Smooth muscle cell (in vitro differentiated cells): ENCODE measurements at regions not wholly inside any gene's neighbourhood (a gene's known extent, or its start where the extent isn't known, plus 50 kb on each side); places are given as distances from the start of the nearest gene placed in this dataset.

ENCODE experiments used
- DNase-seq: peaks from one replicate; lab custom pipeline; 2025; ENCODE audit not compliant: unreplicated experiment; lab: John Stamatoyannopoulos, UW
- H2AFZ ChIP-seq: fragments of 200-600 bp; sonication (generic); 2 replicates; pipeline ENCODE4 v1.6.0; 2016; ENCODE audit warnings: antibody characterized with exemption, low read depth, mild to moderate bottlenecking
- H3F3A ChIP-seq: fragments of 200-600 bp; sonication (generic); 2 replicates; pipeline ENCODE4 v1.6.0; 2017; ENCODE audit warnings: antibody characterized with exemption, low read depth
- H3K27ac ChIP-seq: fragments of 200-600 bp; sonication (generic); 2 replicates; pipeline ENCODE4 v1.5.1; 2016; ENCODE audit warnings: low read depth, mild to moderate bottlenecking
- H3K27me3 ChIP-seq: fragments of 200-600 bp; sonication (generic); 2 replicates; pipeline ENCODE4 v1.6.1; 2016; ENCODE audit warnings: low read depth, mild to moderate bottlenecking
- H3K36me3 ChIP-seq: fragments of 200-600 bp; sonication (generic); 2 replicates; pipeline ENCODE4 v1.5.1; 2016; ENCODE audit warnings: low read depth
- H3K4me1 ChIP-seq: fragments of 200-600 bp; sonication (generic); 2 replicates; pipeline ENCODE4 v1.5.1; 2016; ENCODE audit warnings: low read depth
- H3K4me2 ChIP-seq: fragments of 200-600 bp; sonication (generic); 2 replicates; pipeline ENCODE4 v1.6.0; 2016; ENCODE audit warnings: mild to moderate bottlenecking
- H3K4me3 ChIP-seq: fragments of 200-600 bp; sonication (generic); 2 replicates; pipeline ENCODE4 v1.5.1; 2016; ENCODE audit warnings: mild to moderate bottlenecking
- H3K79me2 ChIP-seq: fragments of 200-600 bp; sonication (generic); 2 replicates; pipeline ENCODE4 v1.6.0; 2016; ENCODE audit warnings: low read depth, mild to moderate bottlenecking
- H3K9ac ChIP-seq: fragments of 200-600 bp; sonication (generic); 2 replicates; pipeline ENCODE4 v1.6.0; 2016; ENCODE audit warnings: low read depth
- H3K9me3 ChIP-seq: fragments of 200-600 bp; sonication (generic); replicated peaks from 2 replicates; pipeline ENCODE4 v1.5.1; 2016; ENCODE audit warnings: low read depth
- H4K20me1 ChIP-seq: fragments of 200-600 bp; sonication (generic); 2 replicates; pipeline ENCODE4 v1.6.0; 2016; ENCODE audit warnings: low read depth
- CTCF ChIP-seq: fragments of 200-600 bp; sonication (generic); IDR thresholded peaks from 2 replicates; pipeline ENCODE4 v1.5.1; 2017; ENCODE audit warnings: borderline replicate concordance, mild to moderate bottlenecking, antibody characterized with exemption; ENCODE audit not compliant: insufficient read depth, poor library complexity, severe bottlenecking
- WGBS: methylation state at CpG from one replicate; pipeline ENCODE4 v1.1.7; 2016; ENCODE audit warnings: low lambda C conversion rate; 5-methylcytosine and 5-hydroxymethylcytosine counted together

DNA sequence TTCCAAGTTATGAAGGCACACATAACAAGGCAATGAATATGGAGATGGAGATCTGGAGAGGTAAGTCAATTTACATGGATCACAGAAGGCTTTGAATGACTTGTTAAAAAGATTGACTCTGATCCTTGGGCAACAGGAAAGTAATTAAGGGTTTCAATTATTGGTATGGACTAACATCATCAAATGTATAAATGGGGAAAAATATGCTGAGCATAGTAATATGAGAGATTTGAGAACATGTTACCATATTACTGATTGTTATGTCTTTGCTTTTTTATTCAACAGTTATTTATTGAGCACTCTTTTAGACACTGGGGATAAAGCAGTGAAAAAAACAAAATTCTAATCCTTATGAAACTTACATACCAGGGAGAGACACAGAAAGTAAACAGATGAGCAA, 238.5 kb upstream of the ROBO1 start:
- no peak overlapping the region for H3K4me3 ChIP-seq
- no peaks in the 10 kb centered on the region for H3K27me3 ChIP-seq
- H3K9ac ChIP-seq: no peak overlapping the region
- no peaks in the 10 kb centered on the region for H3K9me3 ChIP-seq
- no peak for TF ChIP-seq CTCF
- no peak overlapping the region for H3K4me2 ChIP-seq
- no peaks in the 10 kb centered on the region for H3F3A ChIP-seq
- no peak for DNase-seq
- H4K20me1 ChIP-seq: no peaks in the 10 kb centered on the region
- H3K79me2 ChIP-seq: no peaks in the 10 kb centered on the region
- no peaks in the 10 kb centered on the region for H3K36me3 ChIP-seq
- H3K4me1 ChIP-seq: no peaks in the 10 kb centered on the region
- no peak overlapping the region for H2AFZ ChIP-seq
- no peak overlapping the region for H3K27ac ChIP-seq

GRCh38 chr3:80000022-80000421, 232.2 kb upstream of the ROBO1 start:
- no peaks in the 10 kb centered on the region for H3F3A ChIP-seq
- no peak for TF ChIP-seq CTCF
- WGBS: 80% methylated on average over 5 of the region's 5 CpGs

GRCh38 chr3:79994397-79994796, 226.6 kb upstream of the ROBO1 start:
- Histone ChIP-seq H3K27me3 (no peaks in the 10 kb centered on the region), H2AFZ (no peak overlapping the region), H3K79me2 (no peaks in the 10 kb centered on the region), H3K36me3 (no peaks in the 10 kb centered on the region), H3K4me1 (no peaks in the 10 kb centered on the region), H3K4me2 (no peak overlapping the region), H4K20me1 (no peaks in the 10 kb centered on the region), H3K27ac (no peak overlapping the region), H3K4me3 (no peak overlapping the region), H3K9ac (no peak overlapping the region), H3K9me3 (no peaks in the 10 kb centered on the region), H3F3A (no peaks in the 10 kb centered on the region)
- no peak for TF ChIP-seq CTCF
- WGBS: 76% methylated on average over 2 of the region's 2 CpGs
- no peak for DNase-seq

More at GRCh38 chr3:80000022-80000421, 232.2 kb upstream of the ROBO1 start:
- Histone ChIP-seq H3K27ac (no peak overlapping the region), H3K27me3 (no peaks in the 10 kb centered on the region), H3K4me3 (no peak overlapping the region), H3K79me2 (no peaks in the 10 kb centered on the region), H3K36me3 (no peaks in the 10 kb centered on the region), H3K4me1 (no peaks in the 10 kb centered on the region), H3K9ac (no peak overlapping the region), H2AFZ (no peak overlapping the region), H3K9me3 (no peaks in the 10 kb centered on the region), H4K20me1 (no peaks in the 10 kb centered on the region), H3K4me2 (no peak overlapping the region)
- no peak for DNase-seq

- H3K4me2 ChIP-seq: no peak overlapping the region
- H3F3A ChIP-seq: no peaks in the 10 kb centered on the region
- no peaks in the 10 kb centered on the region for H3K27me3 ChIP-seq
- TF ChIP-seq CTCF: no peak
- WGBS: 84% methylated on average over 3 of the region's 3 CpGs
- no peak overlapping the region for H2AFZ ChIP-seq
- no peaks in the 10 kb centered on the region for H4K20me1 ChIP-seq
- no peaks in the 10 kb centered on the region for H3K4me1 ChIP-seq
- no peak overlapping the region for H3K4me3 ChIP-seq
- no peak overlapping the region for H3K9ac ChIP-seq
- DNase-seq: no peak
- H3K9me3 ChIP-seq: no peaks in the 10 kb centered on the region
- no peaks in the 10 kb centered on the region for H3K79me2 ChIP-seq
- H3K27ac ChIP-seq: no peak overlapping the region
- no peaks in the 10 kb centered on the region for H3K36me3 ChIP-seq
Observed at GRCh38 chr3:79986338-79986737, 218.5 kb upstream of the ROBO1 start.
